ENCODE measurements at regions not wholly inside any gene's neighbourhood (a gene's known extent, or its start where the extent isn't known, plus 50 kb on each side); places are given as distances from the start of the nearest gene placed in this dataset.

GRCh38 chr20:58125726-58126125 lies 102.7 kb downstream of the ANKRD60 start:
- no peak for DNase-seq
- intact Hi-C loops (cut with DNase I; ENCODE audit: low total_unique reads), result no loop called here
- TF ChIP-seq CTCF (IDR thresholded peaks at IDR 0.05) (no peak), POLR2A (IDR thresholded peaks at IDR 0.05) (no peak)
- Histone ChIP-seq H3K27me3 (no peaks in the 10 kb centered on the region), H3K4me1 (no peaks in the 10 kb centered on the region), H3K4me3 (no peak overlapping the region), H3K27ac (no peak overlapping the region), H3K9me3 (no peaks in the 10 kb centered on the region), H3K36me3 (no peaks in the 10 kb centered on the region)

- H3K4me3 ChIP-seq, result no peak overlapping the region
- H3K9me3 ChIP-seq, result no peaks in the 10 kb centered on the region
- TF ChIP-seq POLR2A (IDR thresholded peaks at IDR 0.05), result no peak
- no peak for TF ChIP-seq CTCF (IDR thresholded peaks at IDR 0.05)
- H3K27me3 ChIP-seq, result no peaks in the 10 kb centered on the region
- H3K36me3 ChIP-seq, result no peaks in the 10 kb centered on the region
- H3K27ac ChIP-seq, result no peak overlapping the region
- intact Hi-C loops (cut with DNase I; ENCODE audit: low total_unique reads), result no loop called here
- H3K4me1 ChIP-seq, result no peaks in the 10 kb centered on the region
- DNase-seq, result no peak
Observed at GRCh38 chr20:58117944-58118343, 110.5 kb downstream of the ANKRD60 start.

GRCh38 chr20:58116505-58116904 lies 111.9 kb downstream of the ANKRD60 start:
- Histone ChIP-seq H3K36me3 (no peaks in the 10 kb centered on the region), H3K4me3 (no peak overlapping the region), H3K9me3 (no peaks in the 10 kb centered on the region), H3K27me3 (no peaks in the 10 kb centered on the region), H3K27ac (no peak overlapping the region), H3K4me1 (no peaks in the 10 kb centered on the region)
- intact Hi-C loops (cut with DNase I; ENCODE audit: low total_unique reads), result no loop called here
- no peak for TF ChIP-seq CTCF (IDR thresholded peaks at IDR 0.05)
- DNase-seq, result no peak

GRCh38 chr20:58113716-58114115 lies 114.7 kb downstream of the ANKRD60 start:
- H3K4me1 ChIP-seq, result no peaks in the 10 kb centered on the region
- intact Hi-C loops (cut with DNase I; ENCODE audit: low total_unique reads), result no loop called here
- no peak overlapping the region for H3K4me3 ChIP-seq
- H3K27ac ChIP-seq, result no peak overlapping the region
- no peaks in the 10 kb centered on the region for H3K36me3 ChIP-seq
- TF ChIP-seq CTCF (IDR thresholded peaks at IDR 0.05) (no peak), POLR2A (IDR thresholded peaks at IDR 0.05) (no peak)
- no peak for DNase-seq
- no peaks in the 10 kb centered on the region for H3K27me3 ChIP-seq
- no peaks in the 10 kb centered on the region for H3K9me3 ChIP-seq

GRCh38 chr20:58112017-58112781 lies 116.3 kb downstream of the ANKRD60 start:
- DNase-seq, result no peak
- intact Hi-C loops (cut with DNase I; ENCODE audit: low total_unique reads), result no loop called here

More at GRCh38 chr20:58112017-58112781, 116.3 kb downstream of the ANKRD60 start:
- Histone ChIP-seq H3K4me1 (no peaks in the 10 kb centered on the region), H3K27ac (no peak overlapping the region), H3K27me3 (no peaks in the 10 kb centered on the region), H3K4me3 (no peak overlapping the region), H3K36me3 (no peaks in the 10 kb centered on the region), H3K9me3 (no peaks in the 10 kb centered on the region)
- no peak for TF ChIP-seq CTCF (IDR thresholded peaks at IDR 0.05)
- no peak for TF ChIP-seq POLR2A (IDR thresholded peaks at IDR 0.05)

Data from uterus (tissue), 3 donors.